ENCODE measurements at regions not wholly inside any gene's neighbourhood (a gene's known extent, or its start where the extent isn't known, plus 50 kb on each side); places are given as distances from the start of the nearest gene placed in this dataset.

- H3K79me2 ChIP-seq (ENCODE audit: low read depth), result no peaks in the 10 kb centered on the region
- no peaks in the 10 kb centered on the region for H3K4me1 ChIP-seq
- peaks cover 8% of the 10 kb centered on the region for H3K9me3 Mint-ChIP-seq
- no peak overlapping the region for H3K4me3 ChIP-seq
- no peak for DNase-seq (ENCODE audit: low spot score)
- peaks cover 9% of the 10 kb centered on the region for H3K27me3 Mint-ChIP-seq (ENCODE audit: insufficient read depth, low read depth)
- no peaks in the 10 kb centered on the region for H3F3A ChIP-seq (ENCODE audit: low read depth)
- H3K27ac ChIP-seq, result no peak overlapping the region
- no peak overlapping the region for H2AFZ ChIP-seq (replicated peaks)
- no peak overlapping the region for H3K4me2 ChIP-seq
- H3K9ac ChIP-seq, result no peak overlapping the region
- H3K36me3 ChIP-seq, result no peaks in the 10 kb centered on the region
- H3K36me3 Mint-ChIP-seq, result no peaks in the 10 kb centered on the region
- H3K4me3 Mint-ChIP-seq, result peak overlapping the region; percentile 54
- no peak overlapping the region for H3K27ac Mint-ChIP-seq
- no peaks in the 10 kb centered on the region for H3K9me3 ChIP-seq (ENCODE audit: low read depth)
- H3K27me3 ChIP-seq, result no peaks in the 10 kb centered on the region
- peaks cover 16% of the 10 kb centered on the region for H3K4me1 Mint-ChIP-seq
- no peaks in the 10 kb centered on the region for H4K20me1 ChIP-seq (ENCODE audit: low read depth)
- TF ChIP-seq CTCF (IDR thresholded peaks at IDR 0.05), result no peak
- no peak for TF ChIP-seq EZH2phosphoT487 (IDR thresholded peaks at IDR 0.05)
- no peak for TF ChIP-seq EZH2 (IDR thresholded peaks at IDR 0.05)
Observed at GRCh38 chr21:41672543-41672915, 94.3 kb downstream of the RIPK4 start.

GRCh38 chr21:41671859-41672542 is 94.9 kb downstream of the RIPK4 start:
- H2AFZ ChIP-seq (replicated peaks), result no peak overlapping the region
- no peaks in the 10 kb centered on the region for H3K9me3 ChIP-seq (ENCODE audit: low read depth)
- Mint-ChIP-seq H3K9me3 (peaks cover 4% of the 10 kb centered on the region), H3K27me3 (ENCODE audit: insufficient read depth, low read depth) (peaks cover 7% of the 10 kb centered on the region), H3K4me1 (peaks cover 14% of the 10 kb centered on the region), H3K4me3 (no peak overlapping the region), H3K36me3 (no peaks in the 10 kb centered on the region), H3K27ac (no peak overlapping the region)
- H3K36me3 ChIP-seq, result no peaks in the 10 kb centered on the region
- no peaks in the 10 kb centered on the region for H3K4me1 ChIP-seq
- DNase-seq (ENCODE audit: low spot score), result no peak
- no peak overlapping the region for H3K9ac ChIP-seq
- no peak overlapping the region for H3K4me3 ChIP-seq
- no peaks in the 10 kb centered on the region for H4K20me1 ChIP-seq (ENCODE audit: low read depth)
- H3K27me3 ChIP-seq, result no peaks in the 10 kb centered on the region
- H3K79me2 ChIP-seq (ENCODE audit: low read depth), result no peaks in the 10 kb centered on the region
- H3K4me2 ChIP-seq, result no peak overlapping the region
- no peak overlapping the region for H3K27ac ChIP-seq
- TF ChIP-seq EZH2 (IDR thresholded peaks at IDR 0.05) (no peak), CTCF (IDR thresholded peaks at IDR 0.05) (no peak), EZH2phosphoT487 (IDR thresholded peaks at IDR 0.05) (no peak)
- no peaks in the 10 kb centered on the region for H3F3A ChIP-seq (ENCODE audit: low read depth)

GRCh38 chr21:41671212-41671762 is 95.6 kb downstream of the RIPK4 start:
- H3K9me3 Mint-ChIP-seq, result peaks cover 3% of the 10 kb centered on the region
- DNase-seq (ENCODE audit: low spot score), result no peak
- H3K36me3 Mint-ChIP-seq, result no peaks in the 10 kb centered on the region
- H3K4me2 ChIP-seq, result no peak overlapping the region
- H3F3A ChIP-seq (ENCODE audit: low read depth), result no peaks in the 10 kb centered on the region
- no peaks in the 10 kb centered on the region for H3K27me3 ChIP-seq
- H2AFZ ChIP-seq (replicated peaks), result no peak overlapping the region
- no peak overlapping the region for H3K9ac ChIP-seq
- no peaks in the 10 kb centered on the region for H3K9me3 ChIP-seq (ENCODE audit: low read depth)
- TF ChIP-seq EZH2phosphoT487 (IDR thresholded peaks at IDR 0.05) (no peak), CTCF (IDR thresholded peaks at IDR 0.05) (no peak), EZH2 (IDR thresholded peaks at IDR 0.05) (no peak)
- no peaks in the 10 kb centered on the region for H4K20me1 ChIP-seq (ENCODE audit: low read depth)
- no peaks in the 10 kb centered on the region for H3K4me1 ChIP-seq
- H3K27ac Mint-ChIP-seq, result no peak overlapping the region
- H3K27ac ChIP-seq, result no peak overlapping the region
- no peak overlapping the region for H3K4me3 Mint-ChIP-seq
- H3K4me3 ChIP-seq, result no peak overlapping the region
- H3K27me3 Mint-ChIP-seq (ENCODE audit: insufficient read depth, low read depth), result peaks cover 7% of the 10 kb centered on the region
- H3K36me3 ChIP-seq, result no peaks in the 10 kb centered on the region
- H3K79me2 ChIP-seq (ENCODE audit: low read depth), result no peaks in the 10 kb centered on the region
- peaks cover 16% of the 10 kb centered on the region for H3K4me1 Mint-ChIP-seq

Data from neural progenitor cell (in vitro differentiated cells).